ENCODE measurements at regions not wholly inside any gene's neighbourhood (a gene's known extent, or its start where the extent isn't known, plus 50 kb on each side); places are given as distances from the start of the nearest gene placed in this dataset.

DNA sequence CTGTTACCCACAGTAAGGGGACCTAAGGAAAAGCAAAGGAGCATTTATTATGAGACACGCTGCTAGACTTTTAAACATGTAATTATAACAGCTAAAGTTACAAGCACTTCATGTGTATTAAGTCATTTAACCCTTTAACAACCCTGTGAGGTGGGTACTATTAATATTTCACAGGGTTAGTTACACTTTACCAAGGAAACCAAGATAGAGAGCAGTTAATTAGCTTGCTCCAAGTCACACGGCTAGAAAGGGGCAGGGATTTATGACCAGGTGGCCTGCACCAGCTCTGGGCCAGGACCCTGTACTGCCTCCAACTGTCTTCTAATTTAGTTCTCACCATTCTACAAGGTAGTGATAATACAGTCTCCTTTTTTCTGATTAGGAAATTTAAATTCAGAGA is 74.9 kb downstream of the RPL27A start:
- TF ChIP-seq, protein P1, sequence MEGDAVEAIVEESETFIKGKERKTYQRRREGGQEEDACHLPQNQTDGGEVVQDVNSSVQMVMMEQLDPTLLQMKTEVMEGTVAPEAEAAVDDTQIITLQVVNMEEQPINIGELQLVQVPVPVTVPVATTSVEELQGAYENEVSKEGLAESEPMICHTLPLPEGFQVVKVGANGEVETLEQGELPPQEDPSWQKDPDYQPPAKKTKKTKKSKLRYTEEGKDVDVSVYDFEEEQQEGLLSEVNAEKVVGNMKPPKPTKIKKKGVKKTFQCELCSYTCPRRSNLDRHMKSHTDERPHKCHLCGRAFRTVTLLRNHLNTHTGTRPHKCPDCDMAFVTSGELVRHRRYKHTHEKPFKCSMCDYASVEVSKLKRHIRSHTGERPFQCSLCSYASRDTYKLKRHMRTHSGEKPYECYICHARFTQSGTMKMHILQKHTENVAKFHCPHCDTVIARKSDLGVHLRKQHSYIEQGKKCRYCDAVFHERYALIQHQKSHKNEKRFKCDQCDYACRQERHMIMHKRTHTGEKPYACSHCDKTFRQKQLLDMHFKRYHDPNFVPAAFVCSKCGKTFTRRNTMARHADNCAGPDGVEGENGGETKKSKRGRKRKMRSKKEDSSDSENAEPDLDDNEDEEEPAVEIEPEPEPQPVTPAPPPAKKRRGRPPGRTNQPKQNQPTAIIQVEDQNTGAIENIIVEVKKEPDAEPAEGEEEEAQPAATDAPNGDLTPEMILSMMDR (IDR thresholded peaks at IDR 0.05), result no peak
- TF ChIP-seq POLR2A (IDR thresholded peaks at IDR 0.05), result no peak
